Aorta (tissue), 5 donors: ENCODE measurements at regions not wholly inside any gene's neighbourhood (a gene's known extent, or its start where the extent isn't known, plus 50 kb on each side); places are given as distances from the start of the nearest gene placed in this dataset.

ENCODE experiments used
- ATAC-seq: fragments of 200-7000 bp; cut with Tn5 transposase; one replicate; pipeline ENCODE4 v1.9.1; 2022; ENCODE audit warnings: moderate library complexity; ENCODE audit not compliant: low FRiP score
- DNase-seq, 2 donors: peaks; one replicate each; pipeline ENCODE4 v3.0.0-alpha.2; 2020
- H3K27ac ChIP-seq, 2 donors: one replicate each; pipeline ENCODE4 v1.5.1; 2013; ENCODE audit warnings: low read length in 2 of 2, mild to moderate bottlenecking in 2 of 2, moderate library complexity in 2 of 2, control low read depth in 1 of 2, inconsistent platforms in 1 of 2, low read depth in 1 of 2
- H3K27me3 ChIP-seq, 2 donors: one replicate each; pipeline ENCODE4 v1.6.1; 2013; ENCODE audit warnings: control low read depth in 1 of 2, low read length in 1 of 2, mild to moderate bottlenecking in 1 of 2, moderate library complexity in 1 of 2; ENCODE audit not compliant: insufficient read depth in 2 of 2, control insufficient read depth in 1 of 2
- H3K36me3 ChIP-seq, 2 donors: one replicate each; pipeline ENCODE4 v1.6.1; 2013; ENCODE audit warnings: control low read depth in 1 of 2, low read length in 1 of 2, mild to moderate bottlenecking in 1 of 2; ENCODE audit not compliant: insufficient read depth in 2 of 2, control insufficient read depth in 1 of 2
- H3K4me1 ChIP-seq, 2 donors: one replicate each; pipeline ENCODE4 v1.6.1; 2013; ENCODE audit warnings: low read length in 2 of 2, control low read depth in 1 of 2, mild to moderate bottlenecking in 1 of 2, moderate library complexity in 1 of 2; ENCODE audit not compliant: insufficient read depth in 2 of 2, control insufficient read depth in 1 of 2
- H3K4me3 ChIP-seq, 2 donors: one replicate each; pipeline ENCODE4 v1.5.1; 2013; ENCODE audit warnings: low read length in 2 of 2, control low read depth in 1 of 2, mild to moderate bottlenecking in 1 of 2
- H3K9me3 ChIP-seq: one replicate; pipeline ENCODE4 v1.6.1; 2013; ENCODE audit warnings: mild to moderate bottlenecking, low read length; ENCODE audit not compliant: control insufficient read depth
- WGBS, 2 donors: extraction: QIAGEN DNeasy Blood & Tissue Kit; methylation state at CpG; one replicate each; pipeline ENCODE4 v1.1.7; 2013; 5-methylcytosine and 5-hydroxymethylcytosine counted together
- intact Hi-C, 2 donors: fragments of 100-400 bp; cut with DNase I; formaldehyde crosslinking; loops; one replicate each; pipeline versions ENCODE4 v1.14.2 to v1.15.0; 2022
- donor health status: healthy with polysubstance abuse.
- donor health status: Bipolar disorder and iron deficiency.
- donor health status: DM: no; HTN: no; CAD: no.
- donor health status: DM: no; HTN: no; CAD: no.
- donor health status: DM: yes; HTN: yes; CAD: no.

DNA sequence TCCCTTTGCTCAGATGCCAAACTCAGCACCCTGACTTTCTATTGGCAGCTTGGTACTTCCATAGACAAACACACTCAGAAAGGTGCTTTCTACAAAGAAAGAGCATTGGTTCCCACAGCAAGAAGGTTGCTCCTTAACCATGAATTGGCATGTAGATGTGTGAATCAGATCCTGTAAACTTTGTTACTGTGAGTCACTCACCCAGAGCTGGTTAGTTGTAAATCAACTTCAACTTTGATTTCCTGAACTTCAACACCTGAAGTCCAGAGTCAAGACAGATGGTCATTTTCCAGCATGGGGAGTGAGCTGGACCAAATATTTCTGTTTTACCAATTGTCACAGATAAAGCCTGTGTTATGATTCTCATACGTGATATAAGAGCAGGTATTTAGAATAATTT lies 797.2 kb downstream of the TNS3 start:
- 85 to 93% methylated on average over 1 of the region's 1 CpG for WGBS, 2 donors
- DNase-seq = no peak
- Histone ChIP-seq H3K36me3 (no peaks in the 10 kb centered on the region), H3K27ac (no peak overlapping the region), H3K9me3 (peaks cover 1% of the 10 kb centered on the region), H3K4me3 (no peak overlapping the region), H3K27me3 (no peaks in the 10 kb centered on the region), H3K4me1 (peaks cover 0 to 2% of the 10 kb centered on the region in 2 donors)
- ATAC-seq = no peak
- intact Hi-C loops = no loop called here

DNA sequence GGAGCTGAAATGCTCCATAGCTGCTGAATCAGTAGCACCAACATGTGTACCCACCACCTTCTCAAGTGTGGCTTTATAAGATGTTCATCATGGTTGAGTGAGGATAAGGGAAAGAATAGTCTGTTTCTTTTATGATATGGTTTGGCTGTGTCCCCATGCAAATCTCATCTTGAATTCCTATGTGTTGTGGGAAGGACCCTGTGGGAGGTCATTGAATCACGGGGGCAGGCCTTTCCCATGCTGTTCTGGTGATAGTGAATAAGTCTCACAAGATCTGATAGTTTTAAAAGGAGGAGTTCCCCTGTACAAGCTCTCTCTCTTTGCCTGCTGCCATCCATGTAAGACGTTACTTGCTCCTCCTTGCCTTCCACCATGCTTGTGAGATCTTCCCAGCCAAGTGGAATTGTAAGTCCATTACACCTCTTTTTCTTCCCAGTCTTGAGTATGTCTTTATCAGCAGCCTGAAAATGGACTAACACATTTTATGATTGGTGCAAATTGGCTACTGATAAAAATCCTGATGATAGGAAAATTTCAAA lies 799.9 kb downstream of the TNS3 start:
- no peak for ATAC-seq
- intact Hi-C loops = no loop called here
- Histone ChIP-seq H3K4me1 (peaks cover 0 to 2% of the 10 kb centered on the region in 2 donors), H3K27ac (no peak overlapping the region), H3K9me3 (peaks cover 1% of the 10 kb centered on the region), H3K36me3 (no peaks in the 10 kb centered on the region), H3K27me3 (no peaks in the 10 kb centered on the region), H3K4me3 (no peak overlapping the region)
- 68 to 75% methylated on average over 2 of the region's 2 CpGs for WGBS, 2 donors
- no peak for DNase-seq

DNA sequence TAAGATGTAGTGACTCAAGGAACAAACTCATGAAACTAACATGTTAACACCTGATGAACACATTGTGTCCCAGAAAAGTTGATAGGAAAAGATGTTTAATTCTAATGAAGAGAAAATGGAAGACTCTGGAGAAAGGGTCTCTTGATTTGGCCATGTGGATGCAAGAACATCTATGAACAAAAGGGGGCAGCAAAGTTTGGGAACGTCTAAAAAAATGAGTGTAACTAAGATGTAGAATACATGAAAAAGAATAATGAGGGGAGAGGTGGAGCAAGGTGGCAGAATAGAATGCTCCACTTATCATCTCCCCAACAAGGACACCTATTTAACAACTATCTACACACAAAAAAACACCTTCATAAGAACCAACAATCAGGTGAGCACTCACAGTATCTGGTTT lies 805.1 kb downstream of the TNS3 start:
- no peak for ATAC-seq
- H3K9me3 ChIP-seq = peaks cover 1% of the 10 kb centered on the region
- 7 to 8% methylated on average over 1 of the region's 1 CpG for WGBS, 2 donors
- H3K4me3 ChIP-seq = no peak overlapping the region
- intact Hi-C loops = no loop called here
- H3K4me1 ChIP-seq = peaks cover 6 to 10% of the 10 kb centered on the region in 2 donors
- no peak overlapping the region for H3K27ac ChIP-seq
- H3K27me3 ChIP-seq = no peaks in the 10 kb centered on the region
- no peak for DNase-seq
- no peaks in the 10 kb centered on the region for H3K36me3 ChIP-seq

GRCh38 chr7:46775776-46776175 lies 806.1 kb downstream of the TNS3 start:
- peaks cover 6 to 10% of the 10 kb centered on the region in 2 donors for H3K4me1 ChIP-seq
- H3K9me3 ChIP-seq = no peaks in the 10 kb centered on the region
- no peak for DNase-seq
- no peak for ATAC-seq
- H3K36me3 ChIP-seq = no peaks in the 10 kb centered on the region
- no peak overlapping the region for H3K4me3 ChIP-seq
- no peak overlapping the region for H3K27ac ChIP-seq
- intact Hi-C loops = no loop called here
- H3K27me3 ChIP-seq = no peaks in the 10 kb centered on the region
- WGBS, 2 donors = 32% methylated on average over 2 of the region's 2 CpGs

DNA sequence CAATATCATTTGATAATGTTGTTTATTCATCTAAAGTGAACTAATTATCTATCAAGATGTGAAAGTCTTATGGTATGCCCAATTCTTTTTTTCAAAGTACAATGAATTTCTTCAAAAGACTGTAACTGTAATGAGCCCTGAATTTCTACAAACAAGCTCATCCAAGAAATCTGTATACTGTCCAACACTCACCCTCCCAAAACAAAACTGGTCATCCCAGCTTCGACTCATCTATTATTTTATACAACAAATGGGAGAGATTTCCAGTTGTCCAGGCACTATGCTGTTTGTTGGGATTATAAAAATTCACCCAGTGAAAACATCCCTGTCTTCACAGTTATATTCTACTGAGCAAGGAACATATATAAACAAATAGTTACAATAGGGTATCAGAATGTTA lies 806.9 kb downstream of the TNS3 start:
- Histone ChIP-seq H3K27me3 (no peaks in the 10 kb centered on the region), H3K4me3 (no peak overlapping the region), H3K36me3 (no peaks in the 10 kb centered on the region), H3K9me3 (no peaks in the 10 kb centered on the region), H3K27ac (no peak overlapping the region), H3K4me1 (peaks cover 6 to 10% of the 10 kb centered on the region in 2 donors)
- ATAC-seq = no peak
- intact Hi-C loops = no loop called here
- 77 to 93% methylated on average over 1 of the region's 1 CpG for WGBS, 2 donors
- DNase-seq = no peak

DNA sequence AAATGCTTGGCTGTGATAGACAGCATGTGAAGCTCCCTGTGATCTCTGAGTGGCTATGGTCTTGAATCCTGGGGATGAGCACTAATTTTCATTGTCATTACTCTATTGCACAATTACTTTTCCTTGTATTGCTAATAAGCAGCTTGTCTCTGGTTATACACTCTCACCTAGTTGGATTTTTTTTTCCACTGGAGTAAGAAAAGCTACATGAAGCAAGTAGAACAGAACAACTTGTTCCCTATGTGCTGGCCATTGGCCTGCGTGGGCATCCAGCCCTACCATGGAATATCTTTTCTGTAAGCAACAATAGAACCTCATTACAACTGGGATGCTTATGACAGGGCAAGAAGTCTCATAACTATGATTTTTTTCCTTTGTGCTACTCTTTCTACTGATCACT lies 807.4 kb downstream of the TNS3 start:
- H3K27me3 ChIP-seq = no peaks in the 10 kb centered on the region
- H3K27ac ChIP-seq = no peak overlapping the region
- no peaks in the 10 kb centered on the region for H3K36me3 ChIP-seq
- H3K4me3 ChIP-seq = no peak overlapping the region
- peaks cover 6 to 10% of the 10 kb centered on the region in 2 donors for H3K4me1 ChIP-seq
- intact Hi-C loops = no loop called here
- 28 to 91% methylated on average over 1 of the region's 1 CpG for WGBS, 2 donors
- no peak for ATAC-seq
- H3K9me3 ChIP-seq = no peaks in the 10 kb centered on the region
- DNase-seq = no peak

GRCh38 chr7:46772776-46773175 lies 809.1 kb downstream of the TNS3 start:
- peak overlapping the region; percentile 76 to 95 for H3K27ac ChIP-seq
- no peaks in the 10 kb centered on the region for H3K36me3 ChIP-seq
- ATAC-seq (peak; percentile 59), DNase-seq (no peak)
- intact Hi-C loops = no loop called here
- WGBS, 2 donors = 0 to 14% methylated on average over 1 of the region's 1 CpG
- H3K4me1 ChIP-seq = peaks cover 6 to 10% of the 10 kb centered on the region in 2 donors
- no peaks in the 10 kb centered on the region for H3K9me3 ChIP-seq
- no peaks in the 10 kb centered on the region for H3K27me3 ChIP-seq
- no peak overlapping the region for H3K4me3 ChIP-seq

DNA sequence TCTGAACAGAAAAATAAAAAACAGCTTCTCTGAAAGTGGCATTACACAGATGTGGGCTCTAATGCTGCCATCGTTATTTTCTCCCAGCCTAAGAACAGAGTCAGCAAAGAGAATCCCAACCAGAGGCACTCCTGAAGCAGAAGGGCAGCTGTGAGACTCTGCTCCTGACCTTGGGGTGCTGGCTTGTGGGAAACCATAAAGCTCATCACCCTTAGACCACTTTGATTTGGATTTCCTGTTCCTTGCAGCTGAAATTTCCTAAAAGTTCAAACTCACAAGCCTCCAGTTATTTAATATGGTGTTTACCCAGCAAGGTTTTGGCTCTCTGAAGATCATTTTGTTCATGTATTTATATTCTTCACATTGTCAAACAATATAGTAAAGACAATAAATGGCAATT lies 814.8 kb downstream of the TNS3 start:
- intact Hi-C loops = no loop called here

GRCh38 chr7:46764100-46764936 lies 817.6 kb downstream of the TNS3 start:
- ATAC-seq (peak; percentile 90), DNase-seq (peak in 1 of 2 donors; percentile 76)
- intact Hi-C loops = no loop called here
- Histone ChIP-seq H3K36me3 (no peaks in the 10 kb centered on the region), H3K9me3 (no peaks in the 10 kb centered on the region), H3K27ac (peak overlapping the region; percentile 68 to 98), H3K4me3 (no peak overlapping the region), H3K4me1 (peaks cover 4 to 7% of the 10 kb centered on the region in 2 donors), H3K27me3 (no peaks in the 10 kb centered on the region)
- WGBS, 2 donors = 41 to 45% methylated on average over 3 of the region's 3 CpGs

More for the DNA sequence above, 814.8 kb downstream of the TNS3 start:
- Histone ChIP-seq H3K27me3 (no peaks in the 10 kb centered on the region), H3K36me3 (no peaks in the 10 kb centered on the region), H3K4me1 (peaks cover 3 to 7% of the 10 kb centered on the region in 2 donors), H3K27ac (no peak overlapping the region), H3K9me3 (no peaks in the 10 kb centered on the region), H3K4me3 (no peak overlapping the region)
- 78 to 86% methylated on average over 1 of the region's 1 CpG for WGBS, 2 donors
- ATAC-seq = no peak
- DNase-seq = no peak
